Activated T-helper 2 cell treated with anti-CD3 and anti-CD28 coated beads, Interferon-gamma antibody, Interleukin-2, Interleukin-4, amounts not matched to agents 10 μg/mL and 5 μg/mL and 100 μg/mL, durations not matched to agents 14 hours and 24 hours and 36 hours (primary cell): ENCODE measurements at regions not wholly inside any gene's neighbourhood (a gene's known extent, or its start where the extent isn't known, plus 50 kb on each side); places are given as distances from the start of the nearest gene placed in this dataset.

Source experiments
- DNase-seq: peaks from one replicate; pipeline ENCODE4 v3.0.0; 2021; ENCODE audit warnings: low spot score
- H3K27ac Mint-ChIP-seq: one replicate; pipeline ENCODE4 v1.8.0; 2021; ENCODE audit warnings: mixed read lengths
- H3K27me3 Mint-ChIP-seq: one replicate; pipeline ENCODE4 v1.8.0; 2021; ENCODE audit warnings: low read depth, mixed read lengths
- H3K36me3 Mint-ChIP-seq: one replicate; pipeline ENCODE4 v1.8.0; 2021; ENCODE audit warnings: low read depth, mixed read lengths
- H3K4me1 Mint-ChIP-seq: one replicate; pipeline ENCODE4 v1.8.0; 2021; ENCODE audit warnings: low read depth, mixed read lengths
- H3K4me3 Mint-ChIP-seq: one replicate; pipeline ENCODE4 v1.8.0; 2021; ENCODE audit warnings: low read depth, mild to moderate bottlenecking, moderate library complexity, mixed read lengths
- H3K9me3 Mint-ChIP-seq: one replicate; pipeline ENCODE4 v1.8.0; 2021; ENCODE audit warnings: mixed read lengths
- intact Hi-C: fragments of 100-400 bp; cut with micrococcal nuclease; formaldehyde crosslinking; loops from one replicate; pipeline ENCODE4 v1.15.1; 2023

- no peak overlapping the region for H3K4me3 Mint-ChIP-seq
- H3K36me3 Mint-ChIP-seq: no peaks in the 10 kb centered on the region
- intact Hi-C loops: no loop called here
- DNase-seq: no peak
- H3K4me1 Mint-ChIP-seq: no peaks in the 10 kb centered on the region
- no peaks in the 10 kb centered on the region for H3K27me3 Mint-ChIP-seq
- H3K27ac Mint-ChIP-seq: no peak overlapping the region
- H3K9me3 Mint-ChIP-seq: peaks cover 15% of the 10 kb centered on the region
These were observed 656.4 kb upstream of the ZWINT start for GRCh38 chr10:57017356-57018037.

GRCh38 chr10:57015595-57016318 lies 654.7 kb upstream of the ZWINT start:
- intact Hi-C loops: no loop called here
- H3K27me3 Mint-ChIP-seq: no peaks in the 10 kb centered on the region
- H3K36me3 Mint-ChIP-seq: no peaks in the 10 kb centered on the region
- no peak overlapping the region for H3K4me3 Mint-ChIP-seq
- peaks cover 10% of the 10 kb centered on the region for H3K9me3 Mint-ChIP-seq
- H3K27ac Mint-ChIP-seq: no peak overlapping the region
- H3K4me1 Mint-ChIP-seq: no peaks in the 10 kb centered on the region
- DNase-seq: no peak

GRCh38 chr10:57015187-57015586 lies 654.1 kb upstream of the ZWINT start:
- Mint-ChIP-seq H3K27ac (no peak overlapping the region), H3K27me3 (no peaks in the 10 kb centered on the region), H3K36me3 (no peaks in the 10 kb centered on the region), H3K9me3 (peaks cover 8% of the 10 kb centered on the region), H3K4me3 (no peak overlapping the region), H3K4me1 (no peaks in the 10 kb centered on the region)
- intact Hi-C loops: no loop called here
- DNase-seq: no peak

GRCh38 chr10:57014758-57015157 lies 653.7 kb upstream of the ZWINT start:
- Mint-ChIP-seq H3K4me3 (no peak overlapping the region), H3K4me1 (no peaks in the 10 kb centered on the region), H3K27me3 (no peaks in the 10 kb centered on the region), H3K27ac (no peak overlapping the region), H3K36me3 (no peaks in the 10 kb centered on the region), H3K9me3 (peaks cover 12% of the 10 kb centered on the region)
- intact Hi-C loops: no loop called here
- no peak for DNase-seq

- DNase-seq: no peak
- no peaks in the 10 kb centered on the region for H3K27me3 Mint-ChIP-seq
- peaks cover 28% of the 10 kb centered on the region for H3K9me3 Mint-ChIP-seq
- intact Hi-C loops: no loop called here
- no peak overlapping the region for H3K4me3 Mint-ChIP-seq
- no peak overlapping the region for H3K27ac Mint-ChIP-seq
- H3K4me1 Mint-ChIP-seq: no peaks in the 10 kb centered on the region
- no peaks in the 10 kb centered on the region for H3K36me3 Mint-ChIP-seq
These were observed 647.1 kb upstream of the ZWINT start for GRCh38 chr10:57008189-57008588.

GRCh38 chr10:56991591-56992069 lies 630.6 kb upstream of the ZWINT start:
- H3K9me3 Mint-ChIP-seq: peaks cover 44% of the 10 kb centered on the region
- H3K27ac Mint-ChIP-seq: no peak overlapping the region
- H3K4me1 Mint-ChIP-seq: no peaks in the 10 kb centered on the region
- intact Hi-C loops: no loop called here
- H3K27me3 Mint-ChIP-seq: no peaks in the 10 kb centered on the region
- no peaks in the 10 kb centered on the region for H3K36me3 Mint-ChIP-seq
- H3K4me3 Mint-ChIP-seq: no peak overlapping the region
- DNase-seq: no peak

GRCh38 chr10:56975513-56975912 lies 614.5 kb upstream of the ZWINT start:
- Mint-ChIP-seq H3K9me3 (peaks cover 34% of the 10 kb centered on the region), H3K4me3 (no peak overlapping the region)

GRCh38 chr10:56973766-56974165 lies 612.7 kb upstream of the ZWINT start:
- H3K36me3 Mint-ChIP-seq: no peaks in the 10 kb centered on the region
- peaks cover 34% of the 10 kb centered on the region for H3K9me3 Mint-ChIP-seq
- no peaks in the 10 kb centered on the region for H3K4me1 Mint-ChIP-seq
- no peak overlapping the region for H3K27ac Mint-ChIP-seq
- DNase-seq: no peak
- no peaks in the 10 kb centered on the region for H3K27me3 Mint-ChIP-seq
- no peak overlapping the region for H3K4me3 Mint-ChIP-seq
- intact Hi-C loops: no loop called here

More at GRCh38 chr10:56975513-56975912, 614.5 kb upstream of the ZWINT start:
- H3K4me1 Mint-ChIP-seq: no peaks in the 10 kb centered on the region
- no peaks in the 10 kb centered on the region for H3K27me3 Mint-ChIP-seq
- DNase-seq: no peak
- H3K27ac Mint-ChIP-seq: no peak overlapping the region
- intact Hi-C loops: no loop called here
- no peaks in the 10 kb centered on the region for H3K36me3 Mint-ChIP-seq

GRCh38 chr10:56943221-56943755 lies 582.2 kb upstream of the ZWINT start:
- H3K4me1 Mint-ChIP-seq: no peaks in the 10 kb centered on the region
- H3K4me3 Mint-ChIP-seq: no peak overlapping the region
- no peak for DNase-seq
- H3K9me3 Mint-ChIP-seq: peaks cover 9% of the 10 kb centered on the region
- intact Hi-C loops: no loop called here
- no peaks in the 10 kb centered on the region for H3K27me3 Mint-ChIP-seq
- no peaks in the 10 kb centered on the region for H3K36me3 Mint-ChIP-seq
- H3K27ac Mint-ChIP-seq: no peak overlapping the region

GRCh38 chr10:56934515-56934914 lies 573.5 kb upstream of the ZWINT start:
- Mint-ChIP-seq H3K4me1 (no peaks in the 10 kb centered on the region), H3K27ac (no peak overlapping the region), H3K27me3 (no peaks in the 10 kb centered on the region), H3K4me3 (no peak overlapping the region), H3K36me3 (no peaks in the 10 kb centered on the region), H3K9me3 (peaks cover 32% of the 10 kb centered on the region)
- intact Hi-C loops: no loop called here
- no peak for DNase-seq

GRCh38 chr10:56928714-56929113 lies 567.7 kb upstream of the ZWINT start:
- Mint-ChIP-seq H3K36me3 (no peaks in the 10 kb centered on the region), H3K27ac (no peak overlapping the region), H3K27me3 (no peaks in the 10 kb centered on the region), H3K4me1 (no peaks in the 10 kb centered on the region), H3K4me3 (no peak overlapping the region), H3K9me3 (peaks cover 50% of the 10 kb centered on the region)
- intact Hi-C loops: no loop called here
- DNase-seq: no peak

GRCh38 chr10:56927701-56928100 lies 566.6 kb upstream of the ZWINT start:
- DNase-seq: no peak
- no peaks in the 10 kb centered on the region for H3K36me3 Mint-ChIP-seq
- intact Hi-C loops: no loop called here
- H3K27me3 Mint-ChIP-seq: no peaks in the 10 kb centered on the region
- peaks cover 54% of the 10 kb centered on the region for H3K9me3 Mint-ChIP-seq
- H3K4me1 Mint-ChIP-seq: no peaks in the 10 kb centered on the region
- H3K27ac Mint-ChIP-seq: no peak overlapping the region
- no peak overlapping the region for H3K4me3 Mint-ChIP-seq

GRCh38 chr10:56920601-56921261 lies 559.7 kb upstream of the ZWINT start:
- no peak overlapping the region for H3K4me3 Mint-ChIP-seq
- no peaks in the 10 kb centered on the region for H3K4me1 Mint-ChIP-seq
- H3K36me3 Mint-ChIP-seq: no peaks in the 10 kb centered on the region
- no peak for DNase-seq
- intact Hi-C loops: no loop called here
- H3K27me3 Mint-ChIP-seq: no peaks in the 10 kb centered on the region
- no peak overlapping the region for H3K27ac Mint-ChIP-seq
- peaks cover 44% of the 10 kb centered on the region for H3K9me3 Mint-ChIP-seq
